ENCODE measurements at regions not wholly inside any gene's neighbourhood (a gene's known extent, or its start where the extent isn't known, plus 50 kb on each side); places are given as distances from the start of the nearest gene placed in this dataset.
"Not testable (repeated sequence)": the region's sequence is repeated elsewhere in the genome, so short reads cannot be mapped to it uniquely, and the experiment has no call there.

DNA sequence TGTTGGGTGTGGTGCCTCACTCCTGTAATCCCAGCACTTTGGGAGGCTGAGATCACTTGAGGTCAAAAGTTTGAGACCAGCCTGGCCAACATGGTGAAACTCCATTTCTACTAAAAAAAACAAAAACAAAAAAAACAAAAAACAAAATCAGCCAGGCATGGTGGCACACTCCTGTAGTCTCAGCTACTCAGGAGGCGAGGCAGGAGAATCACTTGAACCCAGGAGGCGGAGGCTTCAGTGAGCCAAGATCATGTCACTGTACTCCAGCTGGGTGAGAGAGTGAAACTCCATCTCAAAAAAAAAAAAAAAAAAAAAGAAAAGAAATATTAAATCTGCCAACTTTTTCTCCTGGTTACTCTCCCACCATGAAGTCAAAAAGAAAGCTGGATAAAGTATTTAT, 107.5 kb upstream of the SYNCRIP start:
- not testable (repeated sequence) for DNase-seq (ENCODE audit: low read depth)

DNA sequence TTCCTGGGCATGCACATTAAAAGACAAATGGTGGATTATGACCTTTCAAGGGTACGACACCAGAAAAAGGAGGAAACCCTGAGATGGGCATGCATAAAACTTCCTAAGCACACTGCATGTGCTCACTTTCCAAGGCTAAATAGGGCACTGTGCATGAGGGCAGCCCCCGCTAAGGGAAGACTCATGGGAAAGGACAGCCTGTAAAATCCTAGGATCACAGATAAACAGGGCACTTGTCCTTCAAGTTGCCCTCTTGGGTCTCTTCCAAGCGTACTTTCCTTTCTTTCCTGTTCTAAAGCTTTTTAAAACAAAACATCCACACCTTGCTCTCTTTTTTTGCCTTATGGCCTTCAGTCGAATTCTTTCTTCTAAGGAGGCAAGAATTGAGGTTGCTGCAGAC, 106.5 kb upstream of the SYNCRIP start:
- DNase-seq (ENCODE audit: low read depth) = no peak

DNA sequence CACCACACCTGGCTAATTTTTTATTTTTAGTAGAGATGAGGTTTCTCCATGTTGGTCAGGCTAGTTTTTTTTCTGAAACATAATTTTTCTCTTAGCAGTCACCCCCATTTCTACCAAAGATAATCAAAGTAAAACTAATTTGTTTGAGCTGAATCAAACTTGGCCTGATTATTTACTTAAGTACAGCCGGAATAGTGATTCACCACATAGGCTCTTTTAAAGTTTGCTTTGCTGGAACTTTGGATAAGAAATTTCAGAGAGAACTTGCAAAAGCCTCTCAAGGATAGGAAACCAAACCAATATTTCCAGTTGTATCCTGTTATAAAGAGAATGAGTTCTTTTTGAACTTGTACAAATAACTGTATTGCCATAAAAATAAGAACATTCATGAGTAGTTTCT, 105.0 kb upstream of the SYNCRIP start:
- no peak for DNase-seq (ENCODE audit: low read depth)

DNA sequence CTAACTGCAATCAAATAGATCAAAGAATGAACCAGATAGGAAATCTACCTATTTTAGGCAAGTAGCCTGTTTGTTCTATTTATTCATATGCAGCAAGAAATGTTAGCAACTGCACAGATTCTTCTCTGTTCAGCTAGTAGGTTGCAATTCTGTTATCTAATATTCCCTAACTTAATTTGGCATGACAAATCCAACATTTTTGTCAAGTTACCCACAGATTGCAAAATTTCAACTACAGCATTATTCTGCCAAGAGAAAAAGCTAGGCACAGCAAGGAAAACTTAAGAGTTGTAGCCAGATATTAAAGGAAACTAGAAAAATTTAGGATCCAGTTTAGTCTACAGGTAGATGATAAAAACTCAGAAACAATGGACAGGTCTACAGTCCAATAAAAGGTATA, 104.4 kb upstream of the SYNCRIP start:
- no peak for DNase-seq (ENCODE audit: low read depth)

DNA sequence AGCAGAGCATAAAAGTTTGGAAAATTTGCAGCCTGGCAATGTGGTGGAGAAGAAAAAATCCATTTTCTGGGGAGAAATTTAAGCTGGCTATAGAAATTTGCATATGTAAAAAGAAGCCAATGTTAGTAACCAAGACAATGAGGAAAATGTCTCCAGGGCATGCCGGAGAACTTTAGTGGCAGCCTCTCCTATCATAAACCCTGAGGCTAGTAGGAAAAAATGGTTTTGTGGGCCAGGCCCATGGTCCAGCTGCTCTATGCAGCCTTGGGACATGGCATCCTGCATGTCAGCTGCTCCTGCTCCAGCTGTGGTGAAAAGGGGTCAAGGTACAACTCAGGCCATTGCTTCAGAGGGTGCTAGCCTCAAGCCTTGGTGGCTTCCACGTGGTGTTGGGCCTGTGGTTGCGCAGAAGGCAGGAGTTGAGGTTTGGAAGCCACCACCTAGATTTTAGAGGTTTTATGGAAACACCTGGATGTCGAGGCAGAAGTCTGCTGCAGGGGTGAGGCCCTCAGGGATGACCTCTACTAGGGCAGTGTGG, 101.8 kb upstream of the SYNCRIP start:
- no peak for DNase-seq (ENCODE audit: low read depth)

GRCh38 chr6:85726206-85726605, 83.5 kb upstream of the SYNCRIP start:
- DNase-seq (ENCODE audit: low read depth) = no peak

- no peak for DNase-seq (ENCODE audit: low read depth)
Observed at GRCh38 chr6:85715797-85716196, 73.1 kb upstream of the SYNCRIP start.

DNA sequence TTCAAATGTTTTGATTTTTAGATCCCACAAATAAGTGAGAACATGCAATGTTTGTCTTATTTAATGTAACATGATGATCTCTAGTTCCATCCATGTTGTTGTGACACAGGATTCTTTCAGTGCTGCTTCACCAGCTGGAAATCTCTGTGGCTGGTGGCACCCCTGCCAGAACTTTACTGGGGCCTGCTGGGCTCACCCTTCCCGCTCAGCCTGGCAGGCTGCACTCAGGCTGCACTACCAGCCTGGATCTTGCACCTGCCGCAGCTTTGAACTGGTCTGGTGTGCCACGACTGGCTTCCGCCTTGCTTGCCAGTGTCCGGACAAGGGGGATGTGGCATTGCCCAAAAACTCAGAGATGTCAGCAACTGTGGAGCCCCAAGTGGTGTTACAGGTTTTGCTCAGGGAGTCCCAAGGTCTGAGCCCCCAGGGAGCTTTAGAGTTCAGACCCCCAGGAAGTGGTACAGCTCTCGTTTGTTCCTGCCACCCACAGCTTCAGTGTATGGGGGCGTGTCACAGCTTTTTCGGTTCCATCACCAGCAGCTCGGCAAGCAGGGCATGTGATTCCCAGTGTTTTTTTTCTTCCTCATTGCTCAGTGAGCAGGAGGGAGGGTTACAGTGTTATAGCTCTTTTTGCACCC, 72.3 kb upstream of the SYNCRIP start:
- no peak for DNase-seq (ENCODE audit: low read depth)

DNA sequence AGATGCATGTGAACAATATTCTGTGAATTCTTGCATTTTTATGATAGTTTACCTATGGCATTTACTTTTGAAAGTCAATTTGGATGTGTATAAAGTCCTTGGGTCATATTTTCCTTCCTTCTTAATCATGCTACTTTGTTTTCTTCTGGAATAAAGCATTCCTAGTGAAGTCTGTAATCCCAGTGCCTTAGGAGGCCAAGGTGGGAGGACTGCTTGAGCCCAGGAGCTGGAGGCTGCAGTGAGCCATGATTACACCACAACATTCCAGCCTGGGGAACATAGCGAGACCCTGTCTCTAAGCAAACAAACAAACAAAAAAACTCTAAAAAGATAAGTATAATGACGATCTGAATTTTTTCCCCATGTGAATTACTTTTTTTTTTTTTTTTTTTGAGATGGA, 69.7 kb upstream of the SYNCRIP start:
- DNase-seq (ENCODE audit: low read depth) = no peak

DNA sequence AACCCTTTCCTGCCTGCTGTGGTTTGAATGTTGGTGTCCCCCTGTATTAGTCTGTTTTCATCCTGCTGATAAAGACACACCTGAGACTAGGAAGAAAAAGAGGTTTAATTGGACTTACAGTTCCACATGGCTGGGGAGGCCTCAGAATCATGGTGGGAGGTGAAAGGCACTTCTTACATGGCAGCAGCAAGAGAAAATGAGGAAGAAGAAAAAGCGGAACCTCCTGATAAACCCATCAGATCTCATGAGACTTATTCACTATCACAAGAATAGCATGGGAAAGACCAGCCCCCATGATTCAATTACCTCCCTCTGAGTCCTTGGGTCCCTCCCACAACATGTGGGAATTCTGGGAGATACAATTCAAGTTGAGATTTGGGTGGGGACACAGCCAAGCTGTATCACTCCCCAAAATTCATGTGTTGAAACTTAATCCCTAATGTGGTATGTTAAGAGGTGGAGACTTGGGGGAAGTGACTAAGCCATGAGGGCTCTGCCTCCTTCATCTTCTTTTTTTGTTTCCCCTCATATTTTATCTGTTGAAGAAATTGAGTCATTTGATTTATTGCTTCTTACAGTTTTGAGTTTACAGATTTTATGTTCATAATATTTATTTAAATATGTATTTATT, 64.9 kb upstream of the SYNCRIP start:
- DNase-seq (ENCODE audit: low read depth) = not testable (repeated sequence)

DNA sequence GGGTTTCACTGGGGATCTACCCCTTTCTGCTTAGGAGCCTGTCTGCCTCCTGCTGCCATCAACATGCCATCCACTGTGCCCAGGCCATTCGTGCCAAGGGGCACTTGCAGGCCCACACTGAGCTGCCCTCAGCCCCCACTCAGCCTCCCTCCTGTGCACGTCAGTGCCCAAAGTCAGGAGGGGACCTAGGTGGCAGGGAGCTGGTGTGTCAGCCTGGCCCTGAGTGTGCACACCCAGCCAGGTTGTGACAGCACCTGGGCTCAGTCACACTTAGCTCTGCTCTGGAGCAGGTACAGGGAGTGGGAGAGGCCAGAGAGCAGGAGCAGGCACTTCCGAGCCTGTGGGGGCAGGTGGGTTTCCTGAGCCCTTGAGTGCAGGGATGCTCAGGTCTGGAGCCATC, 63.6 kb upstream of the SYNCRIP start:
- DNase-seq (ENCODE audit: low read depth) = no peak

GRCh38 chr6:85705220-85705619, 62.5 kb upstream of the SYNCRIP start:
- DNase-seq (ENCODE audit: low read depth) = no peak

- no peak for DNase-seq (ENCODE audit: low read depth)
Observed at GRCh38 chr6:85703406-85703805, 60.7 kb upstream of the SYNCRIP start.
